Activated B cell treated with CpG ODN at 0.5 μM for 24 hours (primary cell): ENCODE measurements at regions not wholly inside any gene's neighbourhood (a gene's known extent, or its start where the extent isn't known, plus 50 kb on each side); places are given as distances from the start of the nearest gene placed in this dataset.

ENCODE experiments used
- ATAC-seq: fragments of 200-7000 bp; cut with Tn5 transposase; one replicate; pipeline ENCODE4 v1.10.0; 2021; ENCODE audit warnings: low read depth, mild to moderate bottlenecking, moderate library complexity
- CTCF ChIA-PET: fragments of 350-600 bp; sonication (Branson Sonifier 250); formaldehyde crosslinking; loops from one replicate; lab custom pipeline; 2021; ENCODE audit warnings: antibody characterized with exemption; lab: Charles Lee
- POLR2A ChIA-PET: fragments of 350-600 bp; sonication (Branson Sonifier 250); formaldehyde crosslinking; loops from one replicate; lab custom pipeline; 2021; ENCODE audit warnings: antibody characterized with exemption; lab: Charles Lee
- DNase-seq: peaks from one replicate; pipeline ENCODE4 v3.0.0; 2022
- H3K27ac Mint-ChIP-seq: one replicate; pipeline ENCODE4 v1.8.0; 2020; ENCODE audit warnings: mixed read lengths
- H3K27me3 Mint-ChIP-seq: one replicate; pipeline ENCODE4 v1.8.0; 2021; ENCODE audit warnings: mixed read lengths
- H3K36me3 Mint-ChIP-seq: one replicate; pipeline ENCODE4 v1.8.0; 2021; ENCODE audit warnings: low read depth, mixed read lengths
- H3K4me1 Mint-ChIP-seq: one replicate; pipeline ENCODE4 v1.8.0; 2021; ENCODE audit warnings: mixed read lengths
- H3K4me3 Mint-ChIP-seq: one replicate; pipeline ENCODE4 v1.8.0; 2020; ENCODE audit warnings: mild to moderate bottlenecking, mixed read lengths
- H3K9me3 Mint-ChIP-seq: one replicate; pipeline ENCODE4 v1.8.0; 2020; ENCODE audit warnings: mixed read lengths
- CTCF ChIP-seq: fragments of 200-600 bp; IDR thresholded peaks from one replicate; pipeline ENCODE4 v1.8.0; 2022; ENCODE audit warnings: antibody characterized with exemption, mild to moderate bottlenecking
- intact Hi-C: fragments of 100-400 bp; cut with micrococcal nuclease; formaldehyde crosslinking; loops from one replicate; pipeline ENCODE4 v1.15.1; 2024

GRCh38 chr7:67523713-67524112, 527.1 kb downstream of the TYW1 start:
- no peak overlapping the region for H3K4me3 Mint-ChIP-seq
- DNase-seq: no peak
- ATAC-seq: no peak
- H3K27ac Mint-ChIP-seq: no peak overlapping the region
- H3K36me3 Mint-ChIP-seq: no peaks in the 10 kb centered on the region
- peaks cover 2% of the 10 kb centered on the region for H3K27me3 Mint-ChIP-seq
- no peaks in the 10 kb centered on the region for H3K4me1 Mint-ChIP-seq
- ChIA-PET POLR2A (no interaction called here), CTCF (no interaction called here)
- H3K9me3 Mint-ChIP-seq: peaks cover 7% of the 10 kb centered on the region
- TF ChIP-seq CTCF: no peak
- intact Hi-C loops: no loop called here

- intact Hi-C loops: no loop called here
- ChIA-PET POLR2A (no interaction called here), CTCF (no interaction called here)
- DNase-seq (no peak), ATAC-seq (no peak)
- no peak for TF ChIP-seq CTCF
- Mint-ChIP-seq H3K4me3 (no peak overlapping the region), H3K4me1 (no peaks in the 10 kb centered on the region), H3K27ac (no peak overlapping the region), H3K36me3 (no peaks in the 10 kb centered on the region), H3K9me3 (peaks cover 5% of the 10 kb centered on the region), H3K27me3 (peaks cover 2% of the 10 kb centered on the region)
These were observed 529.0 kb downstream of the TYW1 start for GRCh38 chr7:67525588-67525987.

GRCh38 chr7:67535241-67535989, 538.8 kb downstream of the TYW1 start:
- DNase-seq (no peak), ATAC-seq (no peak)
- peaks cover 5% of the 10 kb centered on the region for H3K9me3 Mint-ChIP-seq
- no peak overlapping the region for H3K27ac Mint-ChIP-seq
- no peaks in the 10 kb centered on the region for H3K36me3 Mint-ChIP-seq
- no peak overlapping the region for H3K4me3 Mint-ChIP-seq
- no peak for TF ChIP-seq CTCF
- ChIA-PET CTCF (no interaction called here), POLR2A (no interaction called here)
- H3K4me1 Mint-ChIP-seq: no peaks in the 10 kb centered on the region
- intact Hi-C loops: no loop called here
- no peaks in the 10 kb centered on the region for H3K27me3 Mint-ChIP-seq

GRCh38 chr7:67542916-67543315, 546.3 kb downstream of the TYW1 start:
- H3K9me3 Mint-ChIP-seq: no peaks in the 10 kb centered on the region
- no peaks in the 10 kb centered on the region for H3K4me1 Mint-ChIP-seq
- no peak for DNase-seq
- ChIA-PET POLR2A (no interaction called here), CTCF (no interaction called here)
- no peak overlapping the region for H3K4me3 Mint-ChIP-seq
- H3K27ac Mint-ChIP-seq: no peak overlapping the region
- H3K27me3 Mint-ChIP-seq: no peaks in the 10 kb centered on the region
- ATAC-seq: no peak
- intact Hi-C loops: no loop called here
- TF ChIP-seq CTCF: no peak
- no peaks in the 10 kb centered on the region for H3K36me3 Mint-ChIP-seq

- H3K27ac Mint-ChIP-seq: no peak overlapping the region
- peaks cover 5% of the 10 kb centered on the region for H3K9me3 Mint-ChIP-seq
- H3K4me3 Mint-ChIP-seq: no peak overlapping the region
- TF ChIP-seq CTCF: no peak
- no peaks in the 10 kb centered on the region for H3K4me1 Mint-ChIP-seq
- ChIA-PET CTCF (no interaction called here), POLR2A (no interaction called here)
- ATAC-seq (no peak), DNase-seq (no peak)
- intact Hi-C loops: no loop called here
- H3K27me3 Mint-ChIP-seq: no peaks in the 10 kb centered on the region
- H3K36me3 Mint-ChIP-seq: no peaks in the 10 kb centered on the region
These were observed 550.7 kb downstream of the TYW1 start for GRCh38 chr7:67547183-67547907.
